ENCODE measurements at regions not wholly inside any gene's neighbourhood (a gene's known extent, or its start where the extent isn't known, plus 50 kb on each side); places are given as distances from the start of the nearest gene placed in this dataset.

DNA sequence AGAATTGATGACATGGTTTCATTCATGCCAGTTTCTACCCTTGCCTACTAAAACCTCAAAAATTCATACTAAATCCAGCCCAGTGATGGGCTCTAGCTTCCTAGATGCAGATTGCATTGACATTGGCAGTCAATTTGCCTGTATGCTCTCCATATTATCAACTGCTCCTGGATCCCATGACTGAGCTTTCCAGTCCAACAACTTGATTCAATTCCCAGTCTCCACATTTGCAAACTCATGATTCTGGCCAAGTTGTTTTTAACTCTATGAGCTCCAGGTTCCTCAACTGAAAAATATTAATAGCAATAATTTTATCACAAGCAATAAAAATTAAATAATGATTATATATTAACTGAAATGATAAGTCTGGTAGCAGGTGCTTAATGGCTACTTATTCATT is 51.0 kb upstream of the DSC1 start:
- DNase-seq (ENCODE audit: extremely low spot score): no peak
- Histone ChIP-seq H3K36me3 (ENCODE audit: insufficient read depth) (no peaks in the 10 kb centered on the region), H3K4me1 (ENCODE audit: insufficient read depth) (no peaks in the 10 kb centered on the region), H3K4me3 (ENCODE audit: low read depth, low read length) (no peak overlapping the region), H3K27ac (ENCODE audit: low read depth) (no peak overlapping the region)

DNA sequence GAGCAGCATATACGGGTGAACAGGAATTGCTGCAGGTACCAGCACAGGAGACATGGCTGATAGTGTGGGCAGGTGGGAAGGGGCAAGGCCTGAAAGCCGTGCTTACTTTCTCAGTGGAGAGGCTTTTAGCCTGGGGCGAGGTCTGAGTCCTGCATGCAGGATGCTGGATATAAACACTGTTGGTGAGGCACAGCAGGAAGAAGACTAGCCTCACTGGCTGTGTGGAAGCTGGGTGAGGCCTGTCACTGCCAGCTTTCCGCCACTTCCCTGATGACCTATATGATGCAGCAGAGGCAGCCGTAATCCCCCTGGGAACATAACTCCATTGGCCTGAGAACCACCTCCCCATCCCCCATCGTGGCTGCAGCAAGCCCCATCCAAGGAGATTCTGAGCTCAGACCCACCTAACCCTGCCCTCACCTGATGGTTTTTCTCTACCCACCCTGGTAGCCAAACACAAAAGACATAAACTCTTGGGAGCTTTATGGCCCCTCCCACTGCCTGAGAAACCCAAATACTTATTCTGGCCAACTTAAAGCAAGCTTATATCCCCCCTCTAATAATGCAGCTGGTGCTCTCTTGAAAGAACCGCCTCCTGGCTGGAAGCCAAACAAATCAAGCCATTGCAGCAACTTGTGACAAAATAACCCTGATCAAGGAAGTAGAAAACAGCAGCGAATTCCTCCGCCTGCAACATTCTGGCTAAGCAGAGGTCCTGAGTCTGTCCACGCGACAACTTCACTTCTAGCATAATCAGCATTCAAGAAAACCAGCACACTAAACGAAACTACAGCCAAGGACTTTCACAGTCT is 54.6 kb upstream of the DSC1 start:
- WGBS: 66% methylated on average over 12 of the region's 12 CpGs
- Histone ChIP-seq H3K4me1 (ENCODE audit: insufficient read depth) (no peaks in the 10 kb centered on the region), H3K4me3 (ENCODE audit: low read depth, low read length) (no peak overlapping the region), H3K36me3 (ENCODE audit: insufficient read depth) (no peaks in the 10 kb centered on the region), H3K27ac (ENCODE audit: low read depth) (no peak overlapping the region)
- no peak for DNase-seq (ENCODE audit: extremely low spot score)

GRCh38 chr18:31218671-31219383 is 56.2 kb upstream of the DSC1 start:
- Histone ChIP-seq H3K4me1 (ENCODE audit: insufficient read depth) (no peaks in the 10 kb centered on the region), H3K4me3 (ENCODE audit: low read depth, low read length) (no peak overlapping the region), H3K27ac (ENCODE audit: low read depth) (no peak overlapping the region), H3K36me3 (ENCODE audit: insufficient read depth) (no peaks in the 10 kb centered on the region)
- no peak for DNase-seq (ENCODE audit: extremely low spot score)
- 90% methylated on average over 4 of the region's 4 CpGs for WGBS

- WGBS: 77% methylated on average over 2 of the region's 2 CpGs
- H3K27ac ChIP-seq (ENCODE audit: low read depth): no peak overlapping the region
- no peak overlapping the region for H3K4me3 ChIP-seq (ENCODE audit: low read depth, low read length)
- H3K36me3 ChIP-seq (ENCODE audit: insufficient read depth): no peaks in the 10 kb centered on the region
- no peaks in the 10 kb centered on the region for H3K4me1 ChIP-seq (ENCODE audit: insufficient read depth)
- DNase-seq (ENCODE audit: extremely low spot score): no peak
These were observed 56.7 kb upstream of the DSC1 start for GRCh38 chr18:31219395-31219794.

GRCh38 chr18:31223371-31223770 is 60.7 kb upstream of the DSC1 start:
- Histone ChIP-seq H3K36me3 (ENCODE audit: insufficient read depth) (no peaks in the 10 kb centered on the region), H3K4me3 (ENCODE audit: low read depth, low read length) (no peak overlapping the region), H3K27ac (ENCODE audit: low read depth) (no peak overlapping the region), H3K4me1 (ENCODE audit: insufficient read depth) (no peaks in the 10 kb centered on the region)
- no peak for DNase-seq (ENCODE audit: extremely low spot score)
- 83% methylated on average over 6 of the region's 6 CpGs for WGBS

- H3K36me3 ChIP-seq (ENCODE audit: insufficient read depth): no peaks in the 10 kb centered on the region
- H3K27ac ChIP-seq (ENCODE audit: low read depth): no peak overlapping the region
- no peak overlapping the region for H3K4me3 ChIP-seq (ENCODE audit: low read depth, low read length)
- no peaks in the 10 kb centered on the region for H3K4me1 ChIP-seq (ENCODE audit: insufficient read depth)
- 20% methylated on average over 5 of the region's 5 CpGs for WGBS
- no peak for DNase-seq (ENCODE audit: extremely low spot score)
These were observed 63.0 kb upstream of the DSC1 start for GRCh38 chr18:31225668-31226067.

DNA sequence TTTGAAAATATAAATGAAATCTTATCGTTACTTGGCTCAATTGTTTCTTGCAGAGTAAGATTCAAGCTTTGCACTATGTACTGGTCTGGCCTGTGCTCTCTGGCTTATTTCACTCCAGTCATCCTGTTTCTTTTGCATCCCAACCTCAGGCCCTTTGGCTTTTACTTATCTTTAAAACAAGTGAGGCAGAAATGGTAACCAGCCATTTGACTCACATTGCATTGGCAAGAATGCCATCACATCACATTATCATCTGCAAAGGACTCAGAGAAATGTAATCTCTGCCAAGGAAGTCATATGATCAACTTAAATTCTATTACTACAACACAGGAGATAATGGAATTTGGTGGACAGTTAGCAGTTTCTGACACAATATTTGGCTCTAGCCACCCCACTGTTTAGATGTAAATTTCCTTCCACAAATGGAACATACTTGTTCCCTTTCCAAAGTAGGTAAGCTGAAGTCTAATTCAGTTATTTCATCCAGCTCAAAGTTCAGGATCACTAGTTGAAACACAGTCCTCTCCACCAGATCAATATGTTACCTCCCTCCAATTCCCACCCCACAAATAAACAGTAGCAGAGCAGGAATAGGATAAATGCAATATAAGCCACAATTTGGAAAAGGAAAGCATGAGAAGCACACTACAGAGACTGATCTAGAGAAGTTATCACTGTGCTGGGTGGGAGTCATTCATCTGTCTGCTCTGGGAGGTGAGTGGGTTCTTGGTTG is 65.0 kb upstream of the DSC1 start:
- Histone ChIP-seq H3K36me3 (ENCODE audit: insufficient read depth) (no peaks in the 10 kb centered on the region), H3K4me1 (ENCODE audit: insufficient read depth) (no peaks in the 10 kb centered on the region), H3K4me3 (ENCODE audit: low read depth, low read length) (no peak overlapping the region), H3K27ac (ENCODE audit: low read depth) (no peak overlapping the region)
- 34% methylated on average over 1 of the region's 1 CpG for WGBS
- DNase-seq (ENCODE audit: extremely low spot score): no peak

DNA sequence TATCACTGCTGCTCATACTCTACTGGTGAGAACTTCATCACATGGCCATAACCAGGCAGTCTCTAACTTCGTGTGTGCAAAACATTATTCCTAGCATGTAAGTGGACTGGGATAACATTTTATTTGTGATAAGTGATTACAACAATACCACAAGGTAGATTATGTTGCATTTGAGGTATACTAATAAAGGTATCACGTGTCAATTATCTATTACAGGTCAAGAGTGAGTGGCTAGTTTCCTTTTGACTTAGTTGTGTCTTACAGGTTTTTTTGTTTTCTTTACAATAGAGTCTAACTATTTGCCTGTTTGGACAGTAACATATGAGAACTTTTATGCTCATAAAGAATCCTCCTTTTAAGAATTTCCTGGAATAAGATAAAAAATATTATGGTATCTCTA is 67.2 kb upstream of the DSC1 start:
- H3K4me1 ChIP-seq (ENCODE audit: insufficient read depth): no peaks in the 10 kb centered on the region
- no peaks in the 10 kb centered on the region for H3K36me3 ChIP-seq (ENCODE audit: insufficient read depth)
- H3K27ac ChIP-seq (ENCODE audit: low read depth): no peak overlapping the region
- no peak for DNase-seq (ENCODE audit: extremely low spot score)
- 50% methylated on average over 2 of the region's 2 CpGs for WGBS
- H3K4me3 ChIP-seq (ENCODE audit: low read depth, low read length): no peak overlapping the region

DNA sequence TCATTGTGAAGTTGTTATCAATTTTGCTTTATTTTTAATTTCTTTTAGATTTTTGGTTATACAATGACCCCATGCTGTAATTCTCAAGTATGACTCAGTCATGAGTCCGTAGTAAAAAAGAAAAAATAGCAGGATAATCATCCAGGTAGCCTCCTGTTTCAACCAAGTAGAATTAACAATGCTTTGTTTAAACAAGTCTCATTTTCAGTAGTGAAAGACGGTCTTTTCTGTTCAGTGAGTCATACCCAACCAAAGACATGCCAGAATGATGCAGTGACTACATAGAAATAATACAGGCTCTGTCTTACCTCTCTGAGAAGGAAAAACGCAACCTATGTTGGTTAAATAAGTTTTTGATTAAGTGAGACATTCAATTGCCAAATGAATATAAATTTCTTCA is 67.8 kb upstream of the DSC1 start:
- Histone ChIP-seq H3K27ac (ENCODE audit: low read depth) (no peak overlapping the region), H3K4me1 (ENCODE audit: insufficient read depth) (no peaks in the 10 kb centered on the region), H3K4me3 (ENCODE audit: low read depth, low read length) (no peak overlapping the region), H3K36me3 (ENCODE audit: insufficient read depth) (no peaks in the 10 kb centered on the region)
- 43% methylated on average over 3 of the region's 3 CpGs for WGBS
- no peak for DNase-seq (ENCODE audit: extremely low spot score)

DNA sequence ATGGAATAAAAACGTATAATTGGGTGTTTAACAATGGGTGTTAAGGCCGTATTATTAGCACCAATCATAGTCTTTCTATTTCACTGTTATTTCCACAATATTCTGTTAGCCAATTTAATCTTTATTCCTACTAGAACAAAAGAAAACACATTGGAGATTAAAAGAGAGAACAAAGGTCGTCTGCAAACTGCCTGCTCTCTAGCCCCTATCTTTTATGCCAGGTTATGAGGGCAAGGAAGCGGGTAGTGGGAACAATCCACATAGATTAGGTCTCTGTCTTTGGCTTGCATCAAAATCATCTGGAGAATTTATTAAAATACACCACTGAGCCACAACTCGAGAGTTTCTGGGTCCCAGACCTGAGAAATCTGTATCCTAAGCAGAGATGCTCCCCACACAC is 69.4 kb upstream of the DSC1 start:
- 69% methylated on average over 5 of the region's 5 CpGs for WGBS
- Histone ChIP-seq H3K36me3 (ENCODE audit: insufficient read depth) (no peaks in the 10 kb centered on the region), H3K27ac (ENCODE audit: low read depth) (no peak overlapping the region), H3K4me1 (ENCODE audit: insufficient read depth) (no peaks in the 10 kb centered on the region), H3K4me3 (ENCODE audit: low read depth, low read length) (no peak overlapping the region)
- DNase-seq (ENCODE audit: extremely low spot score): no peak

- H3K4me3 ChIP-seq (ENCODE audit: low read depth, low read length): no peak overlapping the region
- DNase-seq (ENCODE audit: extremely low spot score): no peak
- H3K4me1 ChIP-seq (ENCODE audit: insufficient read depth): no peaks in the 10 kb centered on the region
- no peak overlapping the region for H3K27ac ChIP-seq (ENCODE audit: low read depth)
- H3K36me3 ChIP-seq (ENCODE audit: insufficient read depth): no peaks in the 10 kb centered on the region
- 85% methylated on average over 6 of the region's 6 CpGs for WGBS
These were observed 70.2 kb upstream of the DSC1 start for GRCh38 chr18:31232775-31233424.

DNA sequence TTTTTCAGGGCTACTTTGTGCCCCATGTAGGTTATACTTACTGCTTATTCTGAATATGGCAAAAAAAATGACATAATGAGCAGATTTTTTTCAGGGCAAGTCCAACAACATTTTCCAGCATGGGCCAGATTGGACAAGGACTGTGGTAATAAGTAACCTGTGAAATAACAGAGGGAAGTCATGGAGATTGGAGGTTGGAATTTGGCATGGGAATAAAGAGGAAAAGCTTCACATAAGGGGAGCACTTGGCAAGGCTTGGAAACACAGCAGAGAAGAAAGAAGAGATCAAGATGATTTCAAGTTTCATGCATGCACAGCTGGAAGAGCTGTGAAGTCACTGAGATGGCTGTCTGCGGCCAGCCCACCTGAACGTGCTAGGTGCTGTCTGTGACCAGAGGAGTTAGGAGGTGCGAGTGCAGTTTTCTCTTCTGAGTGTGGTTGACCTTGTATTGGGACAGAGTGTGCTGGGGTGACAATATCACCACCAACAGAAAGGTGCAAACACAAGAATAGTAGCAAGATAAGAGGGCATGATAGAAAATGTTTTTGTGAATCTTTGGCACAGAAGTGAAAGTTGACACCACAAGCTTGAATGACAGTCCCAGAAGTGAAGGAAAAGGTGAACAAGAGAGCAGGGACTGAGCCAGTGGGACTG is 71.1 kb upstream of the DSC1 start:
- Histone ChIP-seq H3K4me1 (ENCODE audit: insufficient read depth) (no peaks in the 10 kb centered on the region), H3K4me3 (ENCODE audit: low read depth, low read length) (no peak overlapping the region), H3K36me3 (ENCODE audit: insufficient read depth) (no peaks in the 10 kb centered on the region), H3K27ac (ENCODE audit: low read depth) (no peak overlapping the region)
- DNase-seq (ENCODE audit: extremely low spot score): no peak
- 31% methylated on average over 3 of the region's 3 CpGs for WGBS

GRCh38 chr18:31235856-31236255 is 73.2 kb upstream of the DSC1 start:
- H3K4me1 ChIP-seq (ENCODE audit: insufficient read depth): no peaks in the 10 kb centered on the region
- H3K36me3 ChIP-seq (ENCODE audit: insufficient read depth): no peaks in the 10 kb centered on the region
- no peak for DNase-seq (ENCODE audit: extremely low spot score)
- H3K4me3 ChIP-seq (ENCODE audit: low read depth, low read length): no peak overlapping the region
- no peak overlapping the region for H3K27ac ChIP-seq (ENCODE audit: low read depth)
- WGBS: 86% methylated on average over 5 of the region's 5 CpGs

Measured in urinary bladder (tissue), 3 donors.